ENCODE measurements at regions not wholly inside any gene's neighbourhood (a gene's known extent, or its start where the extent isn't known, plus 50 kb on each side); places are given as distances from the start of the nearest gene placed in this dataset.

DNA sequence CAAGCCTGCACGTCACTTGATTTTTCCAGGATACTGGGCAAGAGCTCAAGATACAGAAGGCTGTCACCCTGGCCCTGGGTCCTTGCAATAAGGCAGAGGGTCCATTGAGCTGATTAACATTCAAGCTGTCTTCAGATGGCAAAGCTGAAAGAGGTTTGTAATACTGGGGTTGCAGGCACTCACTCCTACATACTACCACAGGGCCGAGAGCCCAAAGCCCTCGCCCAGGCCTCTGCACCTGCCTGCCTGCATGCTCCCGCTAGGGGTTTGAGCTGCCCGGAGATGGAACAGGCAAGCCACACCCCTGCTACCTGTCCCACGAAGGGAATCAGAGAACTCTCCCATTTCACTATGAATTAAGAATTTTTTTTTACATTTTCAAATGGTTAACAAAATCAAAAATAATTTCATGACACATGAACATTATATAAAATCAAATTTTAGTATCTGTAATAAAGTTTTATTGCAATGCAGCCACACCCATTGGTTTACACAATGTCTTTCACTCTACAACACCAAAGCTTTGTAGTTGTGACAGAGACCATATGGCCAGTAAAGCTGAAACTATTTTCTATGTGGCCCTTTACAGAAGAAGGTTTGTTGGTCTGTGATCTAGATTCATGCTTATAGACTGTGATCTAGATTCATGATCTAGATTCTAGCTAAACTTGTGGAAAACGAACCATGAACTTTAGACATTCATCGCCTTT is 530.4 kb upstream of the IGFBP7 start:
- Histone ChIP-seq H3K79me2 (ENCODE audit: control insufficient read depth, low read length) (no peaks in the 10 kb centered on the region), H3K27ac (ENCODE audit: low read depth, low read length) (no peak overlapping the region), H3F3A (ENCODE audit: control insufficient read depth, insufficient read depth) (no peaks in the 10 kb centered on the region), H3K4me3 (ENCODE audit: low read length) (no peak overlapping the region), H3K9me3 (ENCODE audit: control insufficient read depth, insufficient read depth, low read length) (no peaks in the 10 kb centered on the region), H4K20me1 (ENCODE audit: control insufficient read depth, insufficient read depth, low read depth, low read length) (no peaks in the 10 kb centered on the region), H3K36me3 (ENCODE audit: control insufficient read depth, low read length) (no peaks in the 10 kb centered on the region), H3K27me3 (ENCODE audit: control insufficient read depth, low read length) (no peaks in the 10 kb centered on the region), H3K4me2 (ENCODE audit: low read length) (no peak overlapping the region), H3K4me1 (ENCODE audit: control insufficient read depth, low read length) (no peaks in the 10 kb centered on the region), H3K9me2 (replicated peaks; ENCODE audit: control insufficient read depth, low read length) (no peaks in the 10 kb centered on the region)
- TF ChIP-seq, protein P1, sequence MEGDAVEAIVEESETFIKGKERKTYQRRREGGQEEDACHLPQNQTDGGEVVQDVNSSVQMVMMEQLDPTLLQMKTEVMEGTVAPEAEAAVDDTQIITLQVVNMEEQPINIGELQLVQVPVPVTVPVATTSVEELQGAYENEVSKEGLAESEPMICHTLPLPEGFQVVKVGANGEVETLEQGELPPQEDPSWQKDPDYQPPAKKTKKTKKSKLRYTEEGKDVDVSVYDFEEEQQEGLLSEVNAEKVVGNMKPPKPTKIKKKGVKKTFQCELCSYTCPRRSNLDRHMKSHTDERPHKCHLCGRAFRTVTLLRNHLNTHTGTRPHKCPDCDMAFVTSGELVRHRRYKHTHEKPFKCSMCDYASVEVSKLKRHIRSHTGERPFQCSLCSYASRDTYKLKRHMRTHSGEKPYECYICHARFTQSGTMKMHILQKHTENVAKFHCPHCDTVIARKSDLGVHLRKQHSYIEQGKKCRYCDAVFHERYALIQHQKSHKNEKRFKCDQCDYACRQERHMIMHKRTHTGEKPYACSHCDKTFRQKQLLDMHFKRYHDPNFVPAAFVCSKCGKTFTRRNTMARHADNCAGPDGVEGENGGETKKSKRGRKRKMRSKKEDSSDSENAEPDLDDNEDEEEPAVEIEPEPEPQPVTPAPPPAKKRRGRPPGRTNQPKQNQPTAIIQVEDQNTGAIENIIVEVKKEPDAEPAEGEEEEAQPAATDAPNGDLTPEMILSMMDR (IDR thresholded peaks at IDR 0.05; ENCODE audit: low read depth, low read length, poor library complexity, severe bottlenecking): no peak
- no peak for TF ChIP-seq EZH2phosphoT487 (IDR thresholded peaks at IDR 0.05; ENCODE audit: borderline replicate concordance, low read length)

DNA sequence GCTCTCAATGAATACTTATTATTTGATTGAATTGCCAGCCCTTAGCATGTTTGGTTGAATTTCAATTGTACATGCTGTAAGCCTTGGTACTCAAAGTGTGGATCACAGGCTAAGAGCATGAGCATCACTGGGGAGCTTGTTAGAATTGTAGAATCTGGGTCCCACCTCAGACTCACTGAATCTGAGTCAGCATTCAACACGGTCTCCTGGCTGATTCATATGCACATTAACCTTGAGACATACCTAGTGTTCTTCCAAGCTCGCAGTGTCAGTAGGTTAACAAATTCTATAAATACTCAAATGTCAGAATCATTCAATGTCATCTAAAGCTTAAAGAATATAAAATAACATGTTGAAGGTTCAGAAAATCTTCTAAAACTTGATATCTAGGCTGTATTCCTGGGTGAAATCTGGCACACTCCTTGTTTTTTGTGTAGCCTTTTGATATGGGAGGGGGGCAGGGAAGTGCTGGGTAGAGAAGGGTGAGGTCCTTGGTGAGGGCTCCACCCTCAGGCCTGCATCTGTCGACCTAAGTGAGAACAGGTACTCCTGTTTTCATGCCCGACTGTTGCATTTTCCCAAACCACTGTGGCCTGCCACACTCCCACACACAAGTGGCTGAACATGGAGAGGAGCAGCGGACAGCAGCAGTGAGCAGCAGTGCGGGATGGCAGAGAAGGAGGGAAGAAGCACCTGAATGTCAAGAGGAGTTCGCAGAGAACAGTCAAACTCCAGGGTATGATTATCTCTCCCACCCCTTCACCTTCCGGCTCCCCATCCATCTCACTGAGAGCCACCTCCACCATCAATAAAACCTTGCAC is 529.6 kb upstream of the IGFBP7 start:
- H3K27me3 ChIP-seq (ENCODE audit: control insufficient read depth, low read length): no peaks in the 10 kb centered on the region
- TF ChIP-seq, protein P1 (IDR thresholded peaks at IDR 0.05; ENCODE audit: low read depth, low read length, poor library complexity, severe bottlenecking): no peak
- TF ChIP-seq EZH2phosphoT487 (IDR thresholded peaks at IDR 0.05; ENCODE audit: borderline replicate concordance, low read length): no peak
- no peaks in the 10 kb centered on the region for H3K4me1 ChIP-seq (ENCODE audit: control insufficient read depth, low read length)

DNA sequence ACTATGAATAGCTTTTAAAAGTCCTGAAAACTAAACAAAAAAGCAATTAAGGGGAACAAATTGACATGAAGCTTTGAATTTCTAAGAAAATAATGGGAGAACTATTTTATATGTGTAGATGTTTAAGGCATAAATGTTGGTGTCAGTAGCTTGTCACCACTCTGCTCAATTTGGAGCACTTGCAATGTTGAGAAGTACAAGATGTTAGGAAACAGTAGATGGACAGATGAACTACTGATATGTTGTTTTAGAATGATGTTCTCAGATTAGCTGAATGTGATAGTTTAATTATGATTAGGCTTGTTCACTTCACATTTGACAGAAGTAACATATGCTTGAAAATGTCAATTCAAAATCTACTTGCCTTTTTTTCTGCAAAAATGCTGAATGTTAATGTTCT is 525.7 kb upstream of the IGFBP7 start:
- Histone ChIP-seq H3K4me2 (ENCODE audit: low read length) (no peak overlapping the region), H3K4me1 (ENCODE audit: control insufficient read depth, low read length) (no peaks in the 10 kb centered on the region), H3K36me3 (ENCODE audit: control insufficient read depth, low read length) (no peaks in the 10 kb centered on the region), H3K27ac (ENCODE audit: low read depth, low read length) (no peak overlapping the region), H3K4me3 (ENCODE audit: low read length) (no peak overlapping the region), H4K20me1 (ENCODE audit: control insufficient read depth, insufficient read depth, low read depth, low read length) (no peaks in the 10 kb centered on the region), H3F3A (ENCODE audit: control insufficient read depth, insufficient read depth) (no peaks in the 10 kb centered on the region), H3K79me2 (ENCODE audit: control insufficient read depth, low read length) (no peaks in the 10 kb centered on the region), H3K9me3 (ENCODE audit: control insufficient read depth, insufficient read depth, low read length) (no peaks in the 10 kb centered on the region), H3K27me3 (ENCODE audit: control insufficient read depth, low read length) (no peaks in the 10 kb centered on the region), H3K9me2 (replicated peaks; ENCODE audit: control insufficient read depth, low read length) (no peaks in the 10 kb centered on the region)
- TF ChIP-seq, protein P1 (IDR thresholded peaks at IDR 0.05; ENCODE audit: low read depth, low read length, poor library complexity, severe bottlenecking): no peak
- no peak for TF ChIP-seq EZH2phosphoT487 (IDR thresholded peaks at IDR 0.05; ENCODE audit: borderline replicate concordance, low read length)

More for the DNA sequence above, 529.6 kb upstream of the IGFBP7 start:
- Histone ChIP-seq H3K36me3 (ENCODE audit: control insufficient read depth, low read length) (no peaks in the 10 kb centered on the region), H3F3A (ENCODE audit: control insufficient read depth, insufficient read depth) (no peaks in the 10 kb centered on the region), H4K20me1 (ENCODE audit: control insufficient read depth, insufficient read depth, low read depth, low read length) (no peaks in the 10 kb centered on the region), H3K27ac (ENCODE audit: low read depth, low read length) (no peak overlapping the region), H3K79me2 (ENCODE audit: control insufficient read depth, low read length) (no peaks in the 10 kb centered on the region), H3K4me2 (ENCODE audit: low read length) (no peak overlapping the region), H3K9me2 (replicated peaks; ENCODE audit: control insufficient read depth, low read length) (no peaks in the 10 kb centered on the region), H3K9me3 (ENCODE audit: control insufficient read depth, insufficient read depth, low read length) (no peaks in the 10 kb centered on the region), H3K4me3 (ENCODE audit: low read length) (no peak overlapping the region)

All from DOHH2 (cell line).